ENCODE measurements at regions not wholly inside any gene's neighbourhood (a gene's known extent, or its start where the extent isn't known, plus 50 kb on each side); places are given as distances from the start of the nearest gene placed in this dataset.

GRCh38 chr5:58185397-58185796 lies 274.5 kb downstream of the PLK2 start:
- H3K18ac ChIP-seq (ENCODE audit: low read length) = no peak overlapping the region
- no peak overlapping the region for H3K23ac ChIP-seq (ENCODE audit: low read depth, low read length, poor library complexity)
- no peaks in the 10 kb centered on the region for H3K27me3 ChIP-seq (ENCODE audit: control insufficient read depth in 3 of 3, insufficient read depth in 3 of 3, low read depth in 1 of 3, low read length in 3 of 3)
- H2BK12ac ChIP-seq (ENCODE audit: low read length) = no peak overlapping the region
- H3K9ac ChIP-seq (ENCODE audit: low read depth, low read length, poor library complexity) = no peak overlapping the region
- H3K79me1 ChIP-seq (ENCODE audit: low read depth, low read length) = no peaks in the 10 kb centered on the region
- no peak overlapping the region for H3K4ac ChIP-seq (ENCODE audit: low read length)
- H2BK15ac ChIP-seq (ENCODE audit: low read length) = no peak overlapping the region
- H3K4me3 ChIP-seq (ENCODE audit: low read length in 2 of 2) = no peak overlapping the region
- no peak overlapping the region for H3K14ac ChIP-seq (ENCODE audit: low read length)
- H3K4me2 ChIP-seq (ENCODE audit: insufficient read depth, low read length, poor library complexity, severe bottlenecking) = no peak overlapping the region
- H2AFZ ChIP-seq (ENCODE audit: low read length) = no peak overlapping the region
- peaks cover 10 to 20% of the 10 kb centered on the region in 2 donors for H3K4me1 ChIP-seq (ENCODE audit: control insufficient read depth in 2 of 2, insufficient read depth in 1 of 2, low read depth in 1 of 2, low read length in 2 of 2)
- no peaks in the 10 kb centered on the region for H3K36me3 ChIP-seq (replicated peaks in 1 of 2; ENCODE audit: control insufficient read depth in 2 of 2, insufficient read depth in 2 of 2, low read length in 2 of 2)
- no peak for DNase-seq (ENCODE audit: low spot score)
- no peaks in the 10 kb centered on the region for H3K9me3 ChIP-seq (replicated peaks in 1 of 2; ENCODE audit: control insufficient read depth in 2 of 2, insufficient read depth in 1 of 2, low read depth in 1 of 2, low read length in 2 of 2)
- no peak overlapping the region for H4K8ac ChIP-seq (ENCODE audit: low read depth, low read length)
- no peak overlapping the region for H2BK5ac ChIP-seq (ENCODE audit: low read length)
- no peak overlapping the region for H3K27ac ChIP-seq (replicated peaks; ENCODE audit: low read length)
- H4K91ac ChIP-seq (ENCODE audit: low read depth, low read length, poor library complexity) = no peak overlapping the region
- WGBS, 2 donors (ENCODE audit: extremely low coverage in 2 of 2, insufficient read length in 2 of 2, insufficient replicate concordance in 1 of 2) = no CpG with 5 or more reads among the region's 2 CpGs
- no peak overlapping the region for H2AK5ac ChIP-seq (ENCODE audit: low read depth, low read length)
- no peak overlapping the region for H2BK120ac ChIP-seq (ENCODE audit: low read depth, low read length)

- no peak overlapping the region for H3K14ac ChIP-seq (ENCODE audit: low read length)
- no peak overlapping the region for H3K4me2 ChIP-seq (ENCODE audit: insufficient read depth, low read length, poor library complexity, severe bottlenecking)
- no peak overlapping the region for H2BK5ac ChIP-seq (ENCODE audit: low read length)
- no peak overlapping the region for H2AFZ ChIP-seq (ENCODE audit: low read length)
- H2AK5ac ChIP-seq (ENCODE audit: low read depth, low read length) = no peak overlapping the region
- H4K8ac ChIP-seq (ENCODE audit: low read depth, low read length) = no peak overlapping the region
- H3K4me3 ChIP-seq (ENCODE audit: low read length in 2 of 2) = no peak overlapping the region
- peaks cover 10 to 20% of the 10 kb centered on the region in 2 donors for H3K4me1 ChIP-seq (ENCODE audit: control insufficient read depth in 2 of 2, insufficient read depth in 1 of 2, low read depth in 1 of 2, low read length in 2 of 2)
- H4K91ac ChIP-seq (ENCODE audit: low read depth, low read length, poor library complexity) = no peak overlapping the region
- H3K9me3 ChIP-seq (replicated peaks in 1 of 2; ENCODE audit: control insufficient read depth in 2 of 2, insufficient read depth in 1 of 2, low read depth in 1 of 2, low read length in 2 of 2) = no peaks in the 10 kb centered on the region
- no peak overlapping the region for H3K23ac ChIP-seq (ENCODE audit: low read depth, low read length, poor library complexity)
- H2BK120ac ChIP-seq (ENCODE audit: low read depth, low read length) = no peak overlapping the region
- DNase-seq (ENCODE audit: low spot score) = no peak
- H3K27me3 ChIP-seq (ENCODE audit: control insufficient read depth in 3 of 3, insufficient read depth in 3 of 3, low read depth in 1 of 3, low read length in 3 of 3) = no peaks in the 10 kb centered on the region
- H2BK12ac ChIP-seq (ENCODE audit: low read length) = no peak overlapping the region
- H3K79me1 ChIP-seq (ENCODE audit: low read depth, low read length) = no peaks in the 10 kb centered on the region
- H2BK15ac ChIP-seq (ENCODE audit: low read length) = no peak overlapping the region
- H3K18ac ChIP-seq (ENCODE audit: low read length) = no peak overlapping the region
- no peaks in the 10 kb centered on the region for H3K36me3 ChIP-seq (replicated peaks in 1 of 2; ENCODE audit: control insufficient read depth in 2 of 2, insufficient read depth in 2 of 2, low read length in 2 of 2)
- H3K9ac ChIP-seq (ENCODE audit: low read depth, low read length, poor library complexity) = no peak overlapping the region
- no peak overlapping the region for H3K27ac ChIP-seq (replicated peaks; ENCODE audit: low read length)
- WGBS, 2 donors (ENCODE audit: extremely low coverage in 2 of 2, insufficient read length in 2 of 2, insufficient replicate concordance in 1 of 2) = no CpG with 5 or more reads among the region's 2 CpGs
- no peak overlapping the region for H3K4ac ChIP-seq (ENCODE audit: low read length)
Measured at GRCh38 chr5:58184910-58185309, 275.0 kb downstream of the PLK2 start.

GRCh38 chr5:58183786-58184085 lies 276.1 kb downstream of the PLK2 start:
- no CpG with 5 or more reads among the region's 2 CpGs for WGBS, 2 donors (ENCODE audit: extremely low coverage in 2 of 2, insufficient read length in 2 of 2, insufficient replicate concordance in 1 of 2)
- H3K9me3 ChIP-seq (replicated peaks in 1 of 2; ENCODE audit: control insufficient read depth in 2 of 2, insufficient read depth in 1 of 2, low read depth in 1 of 2, low read length in 2 of 2) = no peaks in the 10 kb centered on the region
- H2AK5ac ChIP-seq (ENCODE audit: low read depth, low read length) = no peak overlapping the region
- H3K79me1 ChIP-seq (ENCODE audit: low read depth, low read length) = no peaks in the 10 kb centered on the region
- no peaks in the 10 kb centered on the region for H3K36me3 ChIP-seq (replicated peaks in 1 of 2; ENCODE audit: control insufficient read depth in 2 of 2, insufficient read depth in 2 of 2, low read length in 2 of 2)
- no peak overlapping the region for H3K9ac ChIP-seq (ENCODE audit: low read depth, low read length, poor library complexity)
- peaks cover 8 to 17% of the 10 kb centered on the region in 2 donors for H3K4me1 ChIP-seq (ENCODE audit: control insufficient read depth in 2 of 2, insufficient read depth in 1 of 2, low read depth in 1 of 2, low read length in 2 of 2)
- no peak overlapping the region for H3K4me2 ChIP-seq (ENCODE audit: insufficient read depth, low read length, poor library complexity, severe bottlenecking)
- no peak overlapping the region for H3K4ac ChIP-seq (ENCODE audit: low read length)
- no peak overlapping the region for H3K27ac ChIP-seq (replicated peaks; ENCODE audit: low read length)
- H2AFZ ChIP-seq (ENCODE audit: low read length) = peak overlapping the region; percentile 14
- no peak overlapping the region for H2BK5ac ChIP-seq (ENCODE audit: low read length)
- H2BK15ac ChIP-seq (ENCODE audit: low read length) = no peak overlapping the region
- H4K91ac ChIP-seq (ENCODE audit: low read depth, low read length, poor library complexity) = no peak overlapping the region
- H3K18ac ChIP-seq (ENCODE audit: low read length) = no peak overlapping the region
- no peak for DNase-seq (ENCODE audit: low spot score)
- no peaks in the 10 kb centered on the region for H3K27me3 ChIP-seq (ENCODE audit: control insufficient read depth in 3 of 3, insufficient read depth in 3 of 3, low read depth in 1 of 3, low read length in 3 of 3)
- no peak overlapping the region for H2BK12ac ChIP-seq (ENCODE audit: low read length)
- no peak overlapping the region for H3K4me3 ChIP-seq (ENCODE audit: low read length in 2 of 2)
- no peak overlapping the region for H3K23ac ChIP-seq (ENCODE audit: low read depth, low read length, poor library complexity)
- H2BK120ac ChIP-seq (ENCODE audit: low read depth, low read length) = no peak overlapping the region
- H3K14ac ChIP-seq (ENCODE audit: low read length) = no peak overlapping the region
- H4K8ac ChIP-seq (ENCODE audit: low read depth, low read length) = no peak overlapping the region

GRCh38 chr5:58183078-58183785 lies 276.7 kb downstream of the PLK2 start:
- H3K9me3 ChIP-seq (replicated peaks in 1 of 2; ENCODE audit: control insufficient read depth in 2 of 2, insufficient read depth in 1 of 2, low read depth in 1 of 2, low read length in 2 of 2) = no peaks in the 10 kb centered on the region
- H3K36me3 ChIP-seq (replicated peaks in 1 of 2; ENCODE audit: control insufficient read depth in 2 of 2, insufficient read depth in 2 of 2, low read length in 2 of 2) = no peaks in the 10 kb centered on the region
- H3K14ac ChIP-seq (ENCODE audit: low read length) = no peak overlapping the region
- no peak overlapping the region for H2AK5ac ChIP-seq (ENCODE audit: low read depth, low read length)
- no peak overlapping the region for H4K91ac ChIP-seq (ENCODE audit: low read depth, low read length, poor library complexity)
- no peak overlapping the region for H3K4ac ChIP-seq (ENCODE audit: low read length)
- no CpG with 5 or more reads among the region's 6 CpGs for WGBS, 2 donors (ENCODE audit: extremely low coverage in 2 of 2, insufficient read length in 2 of 2, insufficient replicate concordance in 1 of 2)
- H2BK5ac ChIP-seq (ENCODE audit: low read length) = no peak overlapping the region
- H3K4me2 ChIP-seq (ENCODE audit: insufficient read depth, low read length, poor library complexity, severe bottlenecking) = no peak overlapping the region
- H3K27me3 ChIP-seq (ENCODE audit: control insufficient read depth in 3 of 3, insufficient read depth in 3 of 3, low read depth in 1 of 3, low read length in 3 of 3) = no peaks in the 10 kb centered on the region
- DNase-seq (ENCODE audit: low spot score) = no peak
- H4K8ac ChIP-seq (ENCODE audit: low read depth, low read length) = no peak overlapping the region
- H2AFZ ChIP-seq (ENCODE audit: low read length) = peak overlapping the region; percentile 14
- H3K18ac ChIP-seq (ENCODE audit: low read length) = no peak overlapping the region
- H2BK12ac ChIP-seq (ENCODE audit: low read length) = no peak overlapping the region
- no peak overlapping the region for H2BK120ac ChIP-seq (ENCODE audit: low read depth, low read length)
- H3K79me1 ChIP-seq (ENCODE audit: low read depth, low read length) = no peaks in the 10 kb centered on the region
- H3K4me1 ChIP-seq (ENCODE audit: control insufficient read depth in 2 of 2, insufficient read depth in 1 of 2, low read depth in 1 of 2, low read length in 2 of 2) = peaks cover 7 to 15% of the 10 kb centered on the region in 2 donors
- H2BK15ac ChIP-seq (ENCODE audit: low read length) = no peak overlapping the region
- H3K9ac ChIP-seq (ENCODE audit: low read depth, low read length, poor library complexity) = no peak overlapping the region
- no peak overlapping the region for H3K4me3 ChIP-seq (ENCODE audit: low read length in 2 of 2)
- no peak overlapping the region for H3K27ac ChIP-seq (replicated peaks; ENCODE audit: low read length)
- H3K23ac ChIP-seq (ENCODE audit: low read depth, low read length, poor library complexity) = no peak overlapping the region

Measured in neuronal stem cell (in vitro differentiated cells).